SU-DHL-6 (cell line): ENCODE measurements at regions not wholly inside any gene's neighbourhood (a gene's known extent, or its start where the extent isn't known, plus 50 kb on each side); places are given as distances from the start of the nearest gene placed in this dataset.

ENCODE experiments used
- H2AFZ ChIP-seq: fragments of 200-600 bp; sonication (generic); 2 replicates; pipeline ENCODE4 v1.6.1; 2014; ENCODE audit warnings: low read depth, mild to moderate bottlenecking, moderate library complexity, mixed read lengths, antibody characterized with exemption, low read length; ENCODE audit not compliant: severe bottlenecking
- H3F3A ChIP-seq: fragments of 200-600 bp; shearing (Covaris generic); 2 replicates; pipeline ENCODE4 v1.6.0; 2016; ENCODE audit warnings: antibody characterized with exemption, mild to moderate bottlenecking; ENCODE audit not compliant: insufficient read depth
- H3K27ac ChIP-seq: fragments of 200-600 bp; sonication (generic); 2 replicates; pipeline ENCODE4 v1.5.1; 2016; ENCODE audit warnings: low read depth, mild to moderate bottlenecking, low read length, moderate library complexity, mixed read lengths
- H3K27me3 ChIP-seq: fragments of 200-600 bp; sonication (generic), shearing (Covaris generic); 2 replicates; pipeline ENCODE4 v1.6.0; 2014; ENCODE audit warnings: mild to moderate bottlenecking, low read length
- H3K36me3 ChIP-seq: fragments of 200-600 bp; sonication (generic); 2 replicates; pipeline ENCODE4 v1.6.1; 2014; ENCODE audit warnings: mild to moderate bottlenecking, low read length, mixed read lengths
- H3K4me2 ChIP-seq: fragments of 300-600, 200-600 bp; shearing (Covaris generic), sonication (generic); 2 replicates; pipeline ENCODE4 v1.6.0; 2014; ENCODE audit warnings: low read length, low read depth, mild to moderate bottlenecking; ENCODE audit not compliant: poor library complexity, severe bottlenecking
- H3K4me3 ChIP-seq: fragments of 200-600 bp; sonication (generic); 2 replicates; pipeline ENCODE4 v1.5.1; 2014; ENCODE audit warnings: antibody characterized with exemption, low read length, mild to moderate bottlenecking, mixed read lengths; ENCODE audit not compliant: insufficient read depth, poor library complexity, severe bottlenecking
- H3K79me2 ChIP-seq: fragments of 200-600 bp; sonication (generic); 2 replicates; pipeline ENCODE4 v1.6.1; 2014; ENCODE audit warnings: mild to moderate bottlenecking, low read length, moderate library complexity; ENCODE audit not compliant: insufficient read depth
- H3K9ac ChIP-seq: fragments of 200-600 bp; sonication (generic); 2 replicates; pipeline ENCODE4 v1.7.0; 2014; ENCODE audit warnings: mild to moderate bottlenecking, low read length
- H3K9me2 ChIP-seq: fragments of 200-600 bp; sonication (generic); replicated peaks from 2 replicates; pipeline ENCODE4 v1.6.1; 2014; ENCODE audit warnings: low read length; ENCODE audit not compliant: insufficient read depth
- H3K9me3 ChIP-seq: fragments of 200-600 bp; sonication (generic); 2 replicates; pipeline ENCODE4 v1.6.1; 2014; ENCODE audit warnings: low read length, mixed read lengths; ENCODE audit not compliant: insufficient read depth
- H4K20me1 ChIP-seq: fragments of 200-600 bp; sonication (generic); 2 replicates; pipeline ENCODE4 v1.6.1; 2014; ENCODE audit warnings: low read depth, mild to moderate bottlenecking, antibody characterized with exemption, low read length, moderate library complexity, mixed read lengths
- EZH2phosphoT487 ChIP-seq: fragments of 200-600 bp; sonication (generic), shearing (Covaris generic); conservative IDR thresholded peaks from 2 replicates; pipeline ENCODE4 v1.6.1; 2018; ENCODE audit warnings: mild to moderate bottlenecking, antibody characterized with exemption, low read length, moderate library complexity, mixed read lengths
- TF ChIP-seq, protein P1 (sequence below): fragments of 200-600 bp; sonication (generic); IDR thresholded peaks from one replicate; pipeline ENCODE4 v1.5.1; 2017; ENCODE audit warnings: antibody characterized with exemption, mild to moderate bottlenecking, low read length, moderate library complexity; ENCODE audit not compliant: insufficient read depth, poor library complexity, severe bottlenecking

DNA sequence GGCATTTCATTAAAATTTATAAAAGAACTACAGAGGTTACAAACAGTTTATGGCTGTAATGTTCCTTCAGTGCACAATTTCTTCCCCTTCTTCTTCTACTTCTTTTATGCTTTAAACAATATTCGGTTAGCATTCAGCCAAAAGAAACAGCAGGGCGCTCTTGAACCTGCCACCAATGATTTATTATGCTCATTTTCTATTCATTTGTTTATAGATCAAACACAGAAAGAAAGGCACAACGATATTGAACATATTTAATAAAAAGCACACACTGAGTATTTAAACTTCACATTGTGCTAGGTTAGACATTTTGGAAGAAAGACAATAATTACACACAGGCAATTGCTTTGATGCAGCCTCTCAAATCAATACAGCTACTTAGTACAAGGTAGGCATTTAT is 1025.8 kb upstream of the LRRN3 start:
- H3K4me2 ChIP-seq: no peak overlapping the region
- no peaks in the 10 kb centered on the region for H3K9me3 ChIP-seq
- H2AFZ ChIP-seq: no peak overlapping the region
- no peaks in the 10 kb centered on the region for H3K36me3 ChIP-seq
- H3K9ac ChIP-seq: no peak overlapping the region
- no peaks in the 10 kb centered on the region for H3K9me2 ChIP-seq
- no peaks in the 10 kb centered on the region for H3K79me2 ChIP-seq
- H3F3A ChIP-seq: no peaks in the 10 kb centered on the region
- H3K4me3 ChIP-seq: no peak overlapping the region
- no peaks in the 10 kb centered on the region for H4K20me1 ChIP-seq
- no peak overlapping the region for H3K27ac ChIP-seq
- no peaks in the 10 kb centered on the region for H3K27me3 ChIP-seq
- TF ChIP-seq EZH2phosphoT487: no peak
- TF ChIP-seq, protein P1, sequence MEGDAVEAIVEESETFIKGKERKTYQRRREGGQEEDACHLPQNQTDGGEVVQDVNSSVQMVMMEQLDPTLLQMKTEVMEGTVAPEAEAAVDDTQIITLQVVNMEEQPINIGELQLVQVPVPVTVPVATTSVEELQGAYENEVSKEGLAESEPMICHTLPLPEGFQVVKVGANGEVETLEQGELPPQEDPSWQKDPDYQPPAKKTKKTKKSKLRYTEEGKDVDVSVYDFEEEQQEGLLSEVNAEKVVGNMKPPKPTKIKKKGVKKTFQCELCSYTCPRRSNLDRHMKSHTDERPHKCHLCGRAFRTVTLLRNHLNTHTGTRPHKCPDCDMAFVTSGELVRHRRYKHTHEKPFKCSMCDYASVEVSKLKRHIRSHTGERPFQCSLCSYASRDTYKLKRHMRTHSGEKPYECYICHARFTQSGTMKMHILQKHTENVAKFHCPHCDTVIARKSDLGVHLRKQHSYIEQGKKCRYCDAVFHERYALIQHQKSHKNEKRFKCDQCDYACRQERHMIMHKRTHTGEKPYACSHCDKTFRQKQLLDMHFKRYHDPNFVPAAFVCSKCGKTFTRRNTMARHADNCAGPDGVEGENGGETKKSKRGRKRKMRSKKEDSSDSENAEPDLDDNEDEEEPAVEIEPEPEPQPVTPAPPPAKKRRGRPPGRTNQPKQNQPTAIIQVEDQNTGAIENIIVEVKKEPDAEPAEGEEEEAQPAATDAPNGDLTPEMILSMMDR: no peak

DNA sequence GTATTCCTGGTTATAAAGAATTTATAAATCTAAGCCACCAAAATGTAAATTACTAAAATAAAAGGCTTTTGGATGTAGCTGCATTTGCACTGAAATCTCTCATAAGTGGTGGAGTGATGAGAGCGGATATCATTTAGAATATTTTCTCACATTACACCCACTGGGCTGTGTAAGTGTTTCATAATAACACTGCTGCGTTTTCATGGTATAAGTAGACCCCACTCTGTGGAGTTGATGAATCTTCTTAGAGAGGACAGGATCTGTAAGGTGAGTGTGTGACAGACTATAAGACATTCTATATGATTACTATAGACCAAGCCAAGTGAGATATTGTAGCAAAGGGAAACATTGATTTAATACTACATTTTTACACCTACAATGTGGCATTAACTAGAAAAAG is 1024.1 kb upstream of the LRRN3 start:
- H3K9me3 ChIP-seq: no peaks in the 10 kb centered on the region
- no peaks in the 10 kb centered on the region for H3K9me2 ChIP-seq
- no peaks in the 10 kb centered on the region for H3K36me3 ChIP-seq
- H3F3A ChIP-seq: no peaks in the 10 kb centered on the region
- no peaks in the 10 kb centered on the region for H3K27me3 ChIP-seq
- H3K4me2 ChIP-seq: no peak overlapping the region
- H3K9ac ChIP-seq: no peak overlapping the region
- TF ChIP-seq, protein P1: no peak
- TF ChIP-seq EZH2phosphoT487: no peak
- H3K27ac ChIP-seq: no peak overlapping the region
- no peak overlapping the region for H2AFZ ChIP-seq
- H3K79me2 ChIP-seq: no peaks in the 10 kb centered on the region
- no peaks in the 10 kb centered on the region for H4K20me1 ChIP-seq
- H3K4me3 ChIP-seq: no peak overlapping the region

DNA sequence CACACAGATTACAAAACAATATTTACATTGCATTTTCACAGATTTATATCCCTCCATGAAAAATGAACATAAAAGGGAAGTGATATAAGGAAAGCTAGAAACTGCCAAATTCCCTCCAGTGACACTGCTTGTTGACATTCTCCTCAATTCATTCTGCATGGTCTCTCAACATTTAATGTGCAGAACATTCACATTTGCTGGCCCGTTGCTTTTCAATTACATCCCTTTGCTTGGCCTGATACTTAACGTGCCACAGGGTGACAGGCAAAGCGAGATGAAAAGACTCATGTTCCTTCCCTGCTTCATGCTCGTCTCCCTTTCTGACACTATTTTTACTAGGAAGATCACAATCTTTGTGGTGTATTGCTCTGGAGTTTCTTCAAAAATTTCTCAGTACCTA is 1019.7 kb upstream of the LRRN3 start:
- no peak overlapping the region for H3K9ac ChIP-seq
- no peaks in the 10 kb centered on the region for H3K79me2 ChIP-seq
- no peaks in the 10 kb centered on the region for H3K9me3 ChIP-seq
- H4K20me1 ChIP-seq: no peaks in the 10 kb centered on the region
- H3K27me3 ChIP-seq: no peaks in the 10 kb centered on the region
- no peak overlapping the region for H3K4me2 ChIP-seq
- no peak overlapping the region for H3K27ac ChIP-seq
- no peaks in the 10 kb centered on the region for H3F3A ChIP-seq
- H3K4me3 ChIP-seq: no peak overlapping the region
- H3K9me2 ChIP-seq: no peaks in the 10 kb centered on the region
- no peak for TF ChIP-seq EZH2phosphoT487
- H3K36me3 ChIP-seq: no peaks in the 10 kb centered on the region
- H2AFZ ChIP-seq: no peak overlapping the region

DNA sequence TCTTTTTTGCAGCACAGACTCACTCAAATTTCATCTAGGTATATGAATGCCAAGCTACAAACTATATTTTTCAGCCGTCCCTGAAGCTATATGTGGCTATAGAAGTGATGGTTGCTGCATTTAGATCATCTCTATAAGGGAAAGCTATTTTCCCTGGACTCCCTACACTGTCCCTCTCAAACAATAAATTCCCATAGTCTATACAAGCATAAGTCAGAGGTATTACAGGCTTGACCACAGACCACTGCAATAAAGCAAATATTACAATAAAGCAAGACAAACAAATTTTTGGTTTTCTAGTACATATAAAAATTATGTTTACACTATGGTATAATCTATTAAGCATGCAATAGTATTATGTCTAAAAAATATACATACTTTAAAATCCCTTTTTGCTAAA is 1015.5 kb upstream of the LRRN3 start:
- Histone ChIP-seq H3F3A (no peaks in the 10 kb centered on the region), H3K4me3 (no peak overlapping the region), H3K9me3 (no peaks in the 10 kb centered on the region), H3K27ac (no peak overlapping the region), H3K9me2 (no peaks in the 10 kb centered on the region), H4K20me1 (no peaks in the 10 kb centered on the region), H3K36me3 (no peaks in the 10 kb centered on the region), H3K9ac (no peak overlapping the region), H3K79me2 (no peaks in the 10 kb centered on the region), H3K27me3 (no peaks in the 10 kb centered on the region), H3K4me2 (no peak overlapping the region), H2AFZ (no peak overlapping the region)
- TF ChIP-seq EZH2phosphoT487: no peak
- TF ChIP-seq, protein P1: no peak
